Upper lobe of right lung (tissue), 1 donor: ENCODE measurements at regions not wholly inside any gene's neighbourhood (a gene's known extent, or its start where the extent isn't known, plus 50 kb on each side); places are given as distances from the start of the nearest gene placed in this dataset.

Source experiments
- ATAC-seq: fragments of 200-7000 bp; cut with Tn5 transposase; one replicate; pipeline ENCODE4 v1.9.1; 2020; ENCODE audit warnings: mild to moderate bottlenecking, moderate library complexity
- DNase-seq: peaks from one replicate; pipeline ENCODE4 v3.0.0-alpha.2; 2020
- H3K27ac ChIP-seq: fragments of 200-600 bp; one replicate; pipeline ENCODE4 v1.8.0; 2022
- H3K27me3 ChIP-seq: fragments of 200-600 bp; one replicate; pipeline ENCODE4 v1.8.0; 2022; ENCODE audit warnings: mild to moderate bottlenecking
- H3K36me3 ChIP-seq: fragments of 200-600 bp; one replicate; pipeline ENCODE4 v1.8.0; 2022
- H3K4me1 ChIP-seq: fragments of 200-600 bp; one replicate; pipeline ENCODE4 v1.8.0; 2022
- H3K4me3 ChIP-seq: fragments of 200-600 bp; one replicate; pipeline ENCODE4 v1.8.0; 2022; ENCODE audit warnings: mild to moderate bottlenecking
- H3K9me3 ChIP-seq: fragments of 200-600 bp; one replicate; pipeline ENCODE4 v1.8.0; 2022
- intact Hi-C: fragments of 100-400 bp; cut with DNase I; formaldehyde crosslinking; loops from one replicate; pipeline ENCODE4 v1.11.0; 2022
- TF ChIP-seq, protein P1 (sequence below): fragments of 200-600 bp; IDR thresholded peaks from one replicate; pipeline ENCODE4 v1.8.0; 2022; ENCODE audit warnings: antibody characterized with exemption
- donor health status: DM: no; HTN: yes; CAD: no; lungs with severe emphysema.

DNA sequence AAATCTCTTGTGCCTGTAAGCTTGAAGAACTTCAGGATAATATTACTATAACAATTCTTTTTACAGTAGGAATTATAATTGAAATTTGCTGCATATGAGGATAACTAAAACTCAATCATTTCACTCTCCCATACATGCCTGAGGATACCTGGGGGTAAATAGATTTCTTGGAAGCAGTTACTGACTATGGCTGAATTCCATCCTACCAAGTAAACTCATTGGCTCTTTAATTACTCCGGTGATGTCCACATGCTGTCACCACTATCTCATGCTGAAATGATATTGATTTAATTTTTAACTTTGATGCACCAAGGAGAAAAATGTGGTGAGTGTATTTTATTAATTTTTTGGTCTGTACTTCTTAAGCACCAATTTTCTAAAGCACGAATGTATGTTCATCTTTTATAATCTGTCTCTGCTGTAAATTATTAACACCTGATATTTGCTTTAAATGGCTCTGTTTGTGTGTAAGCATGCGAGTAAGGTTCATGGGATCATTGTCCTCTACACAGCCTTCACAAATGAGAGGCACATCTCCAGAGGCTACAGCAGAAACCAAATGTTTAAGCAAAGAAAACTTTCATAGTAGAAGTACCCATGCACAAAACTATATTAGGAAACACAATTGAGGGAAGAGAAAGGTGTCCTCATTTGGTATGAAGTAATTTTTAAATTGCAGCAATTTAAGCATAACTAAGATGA, 164.2 kb upstream of the POU3F2 start:
- intact Hi-C loops = no loop called here
- H3K36me3 ChIP-seq = no peaks in the 10 kb centered on the region
- H3K4me3 ChIP-seq = no peak overlapping the region
- no peaks in the 10 kb centered on the region for H3K27me3 ChIP-seq
- ATAC-seq (no peak), DNase-seq (no peak)
- no peak overlapping the region for H3K27ac ChIP-seq
- no peaks in the 10 kb centered on the region for H3K9me3 ChIP-seq
- H3K4me1 ChIP-seq = no peaks in the 10 kb centered on the region
- TF ChIP-seq, protein P1, sequence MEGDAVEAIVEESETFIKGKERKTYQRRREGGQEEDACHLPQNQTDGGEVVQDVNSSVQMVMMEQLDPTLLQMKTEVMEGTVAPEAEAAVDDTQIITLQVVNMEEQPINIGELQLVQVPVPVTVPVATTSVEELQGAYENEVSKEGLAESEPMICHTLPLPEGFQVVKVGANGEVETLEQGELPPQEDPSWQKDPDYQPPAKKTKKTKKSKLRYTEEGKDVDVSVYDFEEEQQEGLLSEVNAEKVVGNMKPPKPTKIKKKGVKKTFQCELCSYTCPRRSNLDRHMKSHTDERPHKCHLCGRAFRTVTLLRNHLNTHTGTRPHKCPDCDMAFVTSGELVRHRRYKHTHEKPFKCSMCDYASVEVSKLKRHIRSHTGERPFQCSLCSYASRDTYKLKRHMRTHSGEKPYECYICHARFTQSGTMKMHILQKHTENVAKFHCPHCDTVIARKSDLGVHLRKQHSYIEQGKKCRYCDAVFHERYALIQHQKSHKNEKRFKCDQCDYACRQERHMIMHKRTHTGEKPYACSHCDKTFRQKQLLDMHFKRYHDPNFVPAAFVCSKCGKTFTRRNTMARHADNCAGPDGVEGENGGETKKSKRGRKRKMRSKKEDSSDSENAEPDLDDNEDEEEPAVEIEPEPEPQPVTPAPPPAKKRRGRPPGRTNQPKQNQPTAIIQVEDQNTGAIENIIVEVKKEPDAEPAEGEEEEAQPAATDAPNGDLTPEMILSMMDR = no peak

DNA sequence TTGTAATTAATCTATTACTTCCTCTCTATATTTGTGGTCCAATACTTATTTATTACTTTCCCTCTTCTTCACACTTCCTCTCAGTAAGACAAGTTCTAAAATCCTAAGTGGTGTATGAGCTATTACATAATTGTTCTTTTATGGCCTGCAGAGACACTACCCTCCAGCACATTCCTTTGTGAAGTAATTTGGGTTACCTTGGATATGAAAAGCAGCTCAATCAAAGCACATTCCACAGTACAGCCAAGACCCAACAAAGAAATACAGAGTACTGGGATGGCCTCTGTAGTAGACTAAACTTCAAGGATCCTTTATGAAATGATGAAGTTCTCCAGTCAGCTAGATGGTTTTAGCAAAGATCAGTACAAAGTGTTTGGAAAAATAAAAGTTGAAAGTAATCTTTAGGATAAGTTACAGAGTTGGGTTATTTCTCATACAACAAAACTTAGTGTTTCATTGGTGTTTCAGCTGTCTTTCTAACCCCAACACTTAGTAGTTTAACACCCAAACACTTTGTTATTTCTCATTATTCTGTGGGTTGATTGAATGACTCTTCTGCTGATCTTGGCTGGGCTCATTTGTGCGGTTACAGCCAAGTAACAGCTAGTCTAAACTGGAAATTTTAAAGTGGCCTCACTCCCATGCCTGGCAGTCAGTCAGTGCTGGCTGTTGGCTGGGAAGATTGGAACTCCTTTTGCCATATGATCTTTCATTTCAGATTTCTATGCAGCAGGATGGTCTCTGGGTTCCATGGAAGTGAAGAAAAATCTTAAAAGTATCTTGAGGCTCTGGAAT, 161.5 kb upstream of the POU3F2 start:
- H3K4me3 ChIP-seq = no peak overlapping the region
- no peaks in the 10 kb centered on the region for H3K36me3 ChIP-seq
- H3K9me3 ChIP-seq = no peaks in the 10 kb centered on the region
- ATAC-seq = peak; percentile 86
- TF ChIP-seq, protein P1 = no peak
- H3K4me1 ChIP-seq = no peaks in the 10 kb centered on the region
- H3K27ac ChIP-seq = peak overlapping the region; percentile 11
- intact Hi-C loops = no loop called here
- DNase-seq = no peak
- no peaks in the 10 kb centered on the region for H3K27me3 ChIP-seq

DNA sequence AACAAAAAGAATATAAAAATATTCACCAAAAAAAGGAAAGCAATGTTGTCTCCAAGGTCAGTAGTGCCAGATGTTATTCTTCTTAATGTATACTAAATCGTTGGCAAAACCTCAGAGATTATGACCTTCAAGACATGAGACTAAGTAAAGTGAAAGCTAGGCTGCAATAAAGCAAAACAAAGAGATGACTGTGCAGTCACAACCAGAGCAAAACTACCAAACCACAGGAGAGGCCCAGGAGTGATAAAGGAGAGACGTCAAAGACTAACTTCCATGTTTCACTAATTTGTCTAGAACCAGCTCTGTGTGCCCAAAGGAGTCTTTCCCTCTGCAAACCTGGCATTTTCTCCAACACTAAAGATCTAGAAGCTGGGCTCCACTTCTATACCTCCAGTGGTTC, 155.9 kb upstream of the POU3F2 start:
- H3K27ac ChIP-seq = no peak overlapping the region
- no peaks in the 10 kb centered on the region for H3K4me1 ChIP-seq
- no peaks in the 10 kb centered on the region for H3K9me3 ChIP-seq
- ATAC-seq (no peak), DNase-seq (no peak)
- TF ChIP-seq, protein P1 = no peak
- no peaks in the 10 kb centered on the region for H3K36me3 ChIP-seq
- no peaks in the 10 kb centered on the region for H3K27me3 ChIP-seq
- intact Hi-C loops = no loop called here
- H3K4me3 ChIP-seq = no peak overlapping the region

DNA sequence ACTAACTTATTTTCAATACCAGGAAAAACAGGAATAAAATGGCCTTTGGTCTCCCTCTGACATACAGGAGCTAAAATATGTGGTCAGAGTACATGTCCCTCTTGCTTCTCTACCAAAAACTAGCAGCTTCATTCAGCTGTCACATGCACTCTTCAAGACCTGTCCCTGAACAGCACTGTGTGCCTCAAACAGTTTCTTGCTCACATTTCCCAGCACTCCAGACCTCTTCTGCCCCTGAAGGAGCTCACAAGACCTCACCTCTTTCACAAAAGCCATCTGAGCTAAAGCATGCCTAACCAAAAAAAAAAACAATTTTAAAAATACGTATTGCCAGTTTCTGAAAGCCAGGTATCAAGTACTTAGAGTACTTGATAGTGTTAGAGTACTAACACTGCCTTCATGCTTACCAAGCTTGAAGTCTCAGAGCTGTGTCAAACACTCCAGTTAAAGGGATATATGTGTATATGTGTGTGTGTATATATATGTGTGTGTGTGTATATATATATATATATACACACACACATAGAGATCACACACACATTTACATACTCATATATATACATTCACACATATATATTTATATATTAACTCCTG, 148.3 kb upstream of the POU3F2 start:
- H3K27me3 ChIP-seq = no peaks in the 10 kb centered on the region
- DNase-seq = no peak
- no peaks in the 10 kb centered on the region for H3K9me3 ChIP-seq
- peak; percentile 86 for ATAC-seq
- intact Hi-C loops = no loop called here
- H3K36me3 ChIP-seq = no peaks in the 10 kb centered on the region
- H3K4me3 ChIP-seq = no peak overlapping the region
- no peak overlapping the region for H3K27ac ChIP-seq
- H3K4me1 ChIP-seq = no peaks in the 10 kb centered on the region
- TF ChIP-seq, protein P1 = no peak

DNA sequence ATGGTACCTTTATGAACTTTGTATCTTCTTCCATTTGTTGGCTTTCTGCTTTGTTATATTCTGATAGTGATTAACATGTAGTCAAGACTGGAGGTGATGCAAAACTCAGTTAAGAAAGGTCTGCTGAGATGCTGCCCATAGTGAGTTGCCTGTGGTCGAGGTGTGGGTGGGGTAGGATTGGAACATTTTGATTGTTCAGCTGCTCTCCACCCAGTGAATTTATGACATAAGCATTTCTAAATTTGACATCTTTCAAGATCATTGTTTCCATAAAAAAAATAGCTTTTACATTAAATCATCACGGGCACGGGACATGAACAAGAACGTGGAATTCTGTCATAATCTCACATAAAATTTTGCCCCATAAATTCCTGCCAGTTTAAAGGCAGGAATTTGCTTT, 146.6 kb upstream of the POU3F2 start:
- Histone ChIP-seq H3K27me3 (no peaks in the 10 kb centered on the region), H3K36me3 (no peaks in the 10 kb centered on the region), H3K27ac (no peak overlapping the region), H3K4me1 (no peaks in the 10 kb centered on the region), H3K9me3 (no peaks in the 10 kb centered on the region), H3K4me3 (no peak overlapping the region)
- intact Hi-C loops = no loop called here
- TF ChIP-seq, protein P1 = no peak
- no peak for DNase-seq
- ATAC-seq = no peak
